GM21528 (cell line): ENCODE measurements at regions not wholly inside any gene's neighbourhood (a gene's known extent, or its start where the extent isn't known, plus 50 kb on each side); places are given as distances from the start of the nearest gene placed in this dataset.
"Not testable (repeated sequence)": the region's sequence is repeated elsewhere in the genome, so short reads cannot be mapped to it uniquely, and the experiment has no call there.

Experiments
- ATAC-seq: cut with Tn5 transposase; IDR thresholded peaks from one replicate; pipeline ENCODE4 v1.9.1; 2021; ENCODE audit warnings: mild to moderate bottlenecking, moderate library complexity; ENCODE audit not compliant: unreplicated experiment, low FRiP score

DNA sequence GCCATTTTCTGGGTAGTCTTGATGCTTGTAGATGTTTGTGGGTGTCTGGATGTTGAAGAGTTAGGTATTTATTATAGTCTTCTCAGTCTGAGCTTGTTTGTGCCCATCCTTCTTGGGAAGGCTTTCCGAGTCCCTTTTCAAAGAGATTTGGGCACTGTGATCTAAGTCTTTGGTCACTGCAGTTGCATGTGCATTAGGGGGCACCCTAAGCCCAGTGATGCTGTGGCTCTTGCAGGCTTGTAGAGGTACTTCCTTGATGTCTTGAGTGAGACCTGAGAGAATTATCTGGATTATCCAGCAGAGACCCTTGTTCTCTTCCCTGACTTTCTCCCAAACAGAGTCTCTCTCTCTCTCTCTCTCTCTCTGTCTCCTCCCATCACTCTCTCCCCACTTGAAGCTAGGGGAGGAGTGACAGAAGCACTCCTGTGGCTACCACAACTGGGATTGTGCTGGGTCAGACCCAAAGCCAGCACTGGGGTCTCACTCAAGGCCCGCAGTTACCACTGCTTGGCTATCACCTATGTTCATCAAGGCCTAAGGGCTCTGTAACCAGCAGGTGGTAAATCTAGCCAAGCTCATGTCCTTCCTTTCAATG, 68.5 kb downstream of the TMCO5A start:
- no peak for ATAC-seq

- ATAC-seq, result no peak
Observed at GRCh38 chr15:38004218-38004861, 69.9 kb downstream of the TMCO5A start.

DNA sequence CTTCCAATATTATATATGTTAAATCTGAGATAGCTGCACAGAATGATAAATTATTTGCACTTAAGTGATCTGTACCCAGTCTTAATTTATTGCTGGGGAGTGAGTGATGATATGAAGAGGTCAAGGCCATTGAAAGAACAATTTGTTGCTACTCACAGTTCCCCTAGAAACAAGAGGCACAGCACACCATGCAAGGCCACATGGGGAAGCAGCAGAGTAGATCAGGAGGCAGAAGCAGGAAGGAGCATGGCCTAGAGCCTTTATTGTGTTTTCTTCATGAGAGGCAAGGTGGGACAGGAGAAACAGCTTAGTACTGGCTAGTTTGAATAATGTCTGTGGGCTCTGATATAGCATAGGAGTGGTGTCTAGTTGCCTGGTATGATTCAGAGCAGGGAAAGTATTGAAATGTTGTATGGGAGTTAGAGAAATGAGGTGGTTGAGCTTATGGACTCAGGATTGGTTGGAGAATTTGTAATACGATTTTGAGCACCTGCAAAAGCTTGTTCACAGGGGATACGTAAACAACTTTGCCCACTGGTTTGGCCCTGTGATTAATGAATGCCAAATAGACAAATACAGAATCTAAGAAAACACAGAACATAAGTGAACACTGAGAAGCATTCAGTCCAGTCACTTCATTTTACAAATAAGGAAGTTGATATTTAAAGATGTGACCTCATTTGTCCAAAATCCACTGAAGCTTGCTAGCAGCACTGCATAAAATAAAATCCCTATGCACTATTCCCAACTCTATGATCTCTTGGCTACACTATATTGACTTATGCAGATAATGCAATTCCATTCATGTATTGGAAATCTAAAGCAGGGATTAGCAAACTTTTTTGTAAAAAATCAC, 71.7 kb downstream of the TMCO5A start:
- no peak for ATAC-seq

GRCh38 chr15:38010395-38010794, 76.0 kb downstream of the TMCO5A start:
- ATAC-seq, result no peak

DNA sequence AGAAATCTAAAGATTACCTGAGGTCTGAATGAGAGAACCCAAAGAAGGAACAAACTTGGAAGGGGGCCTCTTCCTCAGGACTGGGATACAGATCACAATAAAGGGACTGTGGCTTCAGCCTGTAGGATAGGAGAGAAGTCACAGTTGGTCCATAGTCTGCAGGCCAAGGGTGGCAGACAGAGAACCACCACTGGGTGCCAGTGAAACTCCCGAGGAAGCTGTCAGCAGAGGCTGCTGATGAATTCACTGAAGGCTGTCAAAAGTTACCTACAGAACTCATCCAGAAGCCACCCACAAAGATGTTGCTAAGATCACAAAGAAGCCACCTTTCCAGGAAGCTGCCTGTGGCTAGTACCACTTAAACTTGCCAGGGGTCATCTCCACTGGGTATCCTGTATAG, 78.5 kb downstream of the TMCO5A start:
- ATAC-seq, result no peak

- no peak for ATAC-seq
Observed at GRCh38 chr15:38017721-38018120, 83.3 kb downstream of the TMCO5A start.

- ATAC-seq, result no peak
Observed at GRCh38 chr15:38019066-38019465, 84.6 kb downstream of the TMCO5A start.

- ATAC-seq, result no peak
Observed at GRCh38 chr15:38021259-38021658, 86.8 kb downstream of the TMCO5A start.

- ATAC-seq, result no peak
Observed at GRCh38 chr15:38024293-38025091, 90.1 kb downstream of the TMCO5A start.

DNA sequence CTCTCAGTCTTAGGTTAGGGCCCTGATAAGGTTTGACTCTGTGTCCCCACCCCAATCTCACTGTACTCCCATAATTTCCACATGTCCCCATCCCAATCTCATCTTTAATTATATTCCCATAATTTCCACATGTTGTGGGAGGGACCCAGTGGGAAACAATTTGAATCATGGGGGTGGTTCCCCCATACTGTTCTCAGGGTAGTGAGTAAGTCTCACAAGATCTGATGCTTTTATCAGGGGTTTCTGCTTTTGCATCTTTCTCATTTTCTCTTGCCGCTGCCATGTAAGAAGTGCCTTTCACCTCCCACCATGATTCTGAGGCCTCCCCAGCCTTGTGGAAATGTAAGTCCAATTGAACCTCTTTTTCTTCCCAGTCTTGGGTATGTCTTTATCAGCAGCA, 91.2 kb downstream of the TMCO5A start:
- not testable (repeated sequence) for ATAC-seq

DNA sequence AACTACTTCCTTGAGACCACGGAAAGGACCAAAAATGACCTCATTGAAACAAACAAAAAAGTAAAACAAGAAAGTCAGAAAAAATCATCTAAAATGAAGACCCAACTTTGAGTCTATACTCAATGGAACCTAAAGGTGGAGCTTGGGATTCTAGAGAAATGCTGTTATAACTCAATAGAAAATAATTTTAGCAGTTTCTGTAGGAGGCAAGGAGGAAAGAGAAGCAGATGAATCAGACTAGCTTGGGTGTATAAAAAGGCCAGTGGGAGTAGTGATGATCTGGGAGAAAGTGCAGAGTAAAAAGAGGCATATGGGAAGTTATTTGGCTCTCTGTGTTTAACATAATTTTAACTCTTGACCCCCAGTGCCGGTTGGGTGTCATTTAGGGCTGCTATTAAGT, 94.4 kb downstream of the TMCO5A start:
- ATAC-seq, result no peak

DNA sequence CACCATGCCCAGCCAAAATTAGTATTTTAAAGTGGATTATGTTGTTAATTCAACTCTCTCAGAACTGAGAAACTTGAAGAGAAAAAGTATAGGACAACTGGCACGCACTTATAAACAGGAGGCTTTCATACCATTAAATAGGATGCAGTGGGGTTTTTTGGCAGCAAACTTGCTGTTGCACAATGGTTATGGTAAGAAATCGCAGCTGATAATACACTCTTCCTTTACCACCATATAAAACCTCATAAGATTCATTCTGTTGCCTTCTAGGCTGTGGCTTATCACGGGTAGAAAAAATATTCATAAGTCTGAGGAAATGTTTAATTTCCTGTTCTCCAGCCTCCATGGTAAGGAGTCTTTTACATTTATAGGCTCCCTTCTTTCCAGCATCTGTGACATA, 95.3 kb downstream of the TMCO5A start:
- no peak for ATAC-seq

DNA sequence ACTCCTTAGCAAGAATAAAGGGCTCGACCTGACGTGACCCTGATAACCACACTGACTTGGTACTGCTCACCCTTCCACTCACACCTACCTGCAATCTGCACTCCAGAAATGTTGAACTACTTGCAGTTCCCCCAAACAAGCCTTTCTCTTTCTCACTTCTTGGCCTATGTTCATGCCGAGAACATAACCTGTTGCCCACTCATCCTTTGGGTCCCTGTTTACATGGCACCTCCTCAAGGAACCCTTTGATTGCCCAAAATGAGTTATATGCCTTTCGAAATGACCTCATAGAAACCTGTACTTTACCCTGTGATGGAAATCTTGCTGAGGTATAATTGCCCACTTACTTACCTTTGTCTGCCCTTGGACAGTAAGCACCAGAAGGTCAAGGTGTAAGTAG, 96.2 kb downstream of the TMCO5A start:
- ATAC-seq, result no peak

DNA sequence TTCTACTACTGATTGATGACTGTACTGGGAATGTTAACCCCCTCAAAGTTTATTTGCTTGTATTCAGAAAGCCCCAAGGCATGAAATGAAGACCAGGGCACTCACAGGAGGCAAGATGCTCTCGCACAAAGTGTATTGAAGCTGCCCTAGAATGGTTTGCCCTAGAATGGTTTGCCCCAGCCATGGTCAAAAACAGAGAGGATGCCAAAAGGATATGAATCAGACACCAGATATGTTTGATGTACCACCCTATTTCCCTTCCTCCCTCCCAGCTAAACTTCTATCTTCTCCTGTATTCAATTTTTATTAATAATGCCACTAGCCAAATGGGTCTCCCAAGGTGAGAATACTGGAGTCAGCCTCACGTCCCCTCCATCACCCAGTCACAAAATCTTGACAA, 101.3 kb downstream of the TMCO5A start:
- no peak for ATAC-seq

DNA sequence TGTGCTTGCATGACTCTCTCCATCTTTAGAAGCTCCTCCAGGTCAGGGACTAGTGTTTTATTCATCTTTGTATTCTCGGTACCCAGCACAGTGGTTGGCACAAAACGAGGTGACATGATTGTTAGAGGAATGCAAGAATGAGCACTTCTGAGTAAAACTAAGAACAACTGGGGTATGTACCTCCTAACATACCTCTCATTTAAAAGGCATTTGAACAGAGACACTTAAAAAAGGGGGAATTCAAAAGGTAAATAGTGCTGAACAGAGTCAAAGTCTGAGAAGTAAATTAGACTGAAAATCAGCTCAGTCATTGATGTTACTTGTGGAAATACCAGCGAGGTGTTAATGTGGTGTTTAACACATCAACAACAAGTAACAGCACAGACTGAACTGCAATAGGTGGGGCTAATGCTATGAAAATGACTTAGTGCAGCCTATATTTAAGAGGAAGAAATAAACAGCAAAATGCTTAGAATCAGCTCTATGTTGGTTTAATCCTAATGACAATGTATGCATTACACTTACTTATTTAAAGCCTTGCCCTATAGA, 102.4 kb downstream of the TMCO5A start:
- ATAC-seq, result no peak

- ATAC-seq, result no peak
Observed at GRCh38 chr15:38038659-38039442, 104.4 kb downstream of the TMCO5A start.

DNA sequence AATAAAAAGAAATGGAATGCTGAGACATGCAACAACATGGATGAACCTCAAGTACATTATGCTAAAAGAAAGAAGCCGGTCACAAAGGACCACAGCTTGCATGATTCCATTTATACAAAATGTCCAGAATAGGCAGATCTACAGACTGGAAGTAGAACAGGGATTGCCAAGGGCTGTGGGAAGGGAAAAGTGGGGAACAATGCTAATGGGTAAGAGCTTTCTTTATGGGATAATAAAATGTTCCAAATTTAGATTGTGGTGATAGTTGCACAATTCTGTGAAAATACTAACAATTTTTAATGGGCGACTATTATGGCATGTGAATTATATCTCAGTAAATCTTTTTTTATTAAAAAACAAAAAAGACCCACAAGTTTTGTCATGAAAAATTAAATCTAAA, 106.2 kb downstream of the TMCO5A start:
- no peak for ATAC-seq

DNA sequence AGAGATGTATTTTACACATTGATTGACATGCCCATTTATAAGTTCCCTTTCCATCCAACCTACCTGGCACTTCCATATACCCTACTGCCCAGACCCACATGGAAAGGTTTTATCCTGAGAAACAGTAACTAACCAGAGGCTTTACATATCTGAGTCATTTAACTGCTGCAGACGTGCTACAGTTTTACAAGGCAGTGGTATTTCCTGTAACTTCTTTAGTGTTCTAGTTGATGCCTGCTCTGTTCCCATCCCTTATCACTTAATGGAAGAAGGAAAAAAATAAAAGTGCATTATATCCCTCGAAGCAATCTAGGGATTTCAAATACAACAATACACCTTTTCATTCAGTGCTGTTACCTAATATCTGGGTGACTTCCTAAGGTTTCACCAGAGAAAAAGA, 107.1 kb downstream of the TMCO5A start:
- ATAC-seq, result no peak

GRCh38 chr15:38042211-38042610, 107.8 kb downstream of the TMCO5A start:
- ATAC-seq, result no peak
